ELR (cell line): ENCODE measurements at regions not wholly inside any gene's neighbourhood (a gene's known extent, or its start where the extent isn't known, plus 50 kb on each side); places are given as distances from the start of the nearest gene placed in this dataset.
"Not testable (repeated sequence)": the region's sequence is repeated elsewhere in the genome, so short reads cannot be mapped to it uniquely, and the experiment has no call there.

Experiments used
- DNase-seq: peaks from one replicate; pipeline ENCODE4 v3.0.0-alpha.2; 2015; ENCODE audit warnings: low read depth

- peak; percentile 34 for DNase-seq
Observed at GRCh38 chr2:140178234-140178633, 1398.0 kb upstream of the NXPH2 start.

- no peak for DNase-seq
Observed at GRCh38 chr2:140177086-140177485, 1396.9 kb upstream of the NXPH2 start.

GRCh38 chr2:140173790-140174189 lies 1393.6 kb upstream of the NXPH2 start:
- no peak for DNase-seq

DNA sequence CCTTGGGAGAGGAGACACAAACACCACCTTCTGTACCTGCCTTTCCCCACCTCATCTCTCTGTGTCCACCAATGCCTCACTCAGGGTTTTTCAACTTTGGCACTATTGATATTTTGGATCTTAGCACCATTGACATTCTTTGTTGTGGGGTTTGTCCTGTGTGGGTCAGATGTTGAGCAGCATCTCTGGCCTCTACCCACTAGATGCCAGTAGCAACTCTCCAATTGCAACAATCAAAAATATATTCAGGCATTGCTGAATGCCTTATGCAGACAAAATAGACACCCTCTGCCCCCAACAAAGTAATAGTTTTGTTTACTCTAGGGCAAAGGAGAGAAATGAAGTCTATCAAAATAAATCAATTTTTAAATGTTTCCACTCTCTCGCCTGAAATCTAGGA lies 1384.3 kb upstream of the NXPH2 start:
- no peak for DNase-seq

GRCh38 chr2:140158259-140158658 lies 1378.1 kb upstream of the NXPH2 start:
- DNase-seq, result no peak

DNA sequence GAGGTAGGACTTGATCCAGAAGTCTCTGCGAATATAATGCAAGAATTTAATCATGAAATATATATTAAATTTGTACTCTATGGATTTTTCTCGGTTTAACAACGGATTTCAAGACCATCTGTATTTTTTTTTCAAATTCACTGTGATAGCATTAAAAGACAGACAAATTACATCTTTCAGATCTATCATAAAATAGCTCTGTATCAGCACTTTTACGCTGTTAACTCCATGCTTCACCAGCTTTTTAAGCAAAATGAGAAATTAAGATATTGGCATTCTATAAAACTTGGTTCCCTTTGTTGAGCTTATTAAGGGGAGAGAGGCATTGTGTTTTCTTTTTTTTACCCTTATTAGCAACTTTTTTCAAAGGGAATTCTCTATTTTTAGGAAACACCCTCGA lies 1377.6 kb upstream of the NXPH2 start:
- no peak for DNase-seq

- DNase-seq, result peak; percentile 28
Observed at GRCh38 chr2:140154706-140155105, 1374.5 kb upstream of the NXPH2 start.

DNA sequence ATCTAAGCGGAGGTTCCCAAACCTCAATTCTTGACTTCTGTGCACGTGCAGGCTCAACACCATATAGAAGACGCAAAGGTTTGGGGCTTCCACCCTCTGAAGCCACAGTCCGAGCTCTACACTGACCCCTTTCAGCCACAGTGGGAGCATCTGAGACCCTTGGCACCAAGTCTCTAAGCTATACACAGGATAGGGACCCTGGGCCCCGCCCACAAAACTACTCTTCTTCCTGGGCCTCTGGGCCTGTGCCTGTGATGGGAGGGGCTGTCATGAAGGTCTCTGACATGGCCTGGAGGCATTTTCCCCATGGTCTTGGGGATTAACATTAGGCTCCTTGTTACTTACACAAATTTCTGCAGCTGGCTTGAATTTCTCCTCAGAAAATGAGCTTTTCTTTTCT lies 1374.1 kb upstream of the NXPH2 start:
- no peak for DNase-seq

GRCh38 chr2:140144611-140145010 lies 1364.4 kb upstream of the NXPH2 start:
- no peak for DNase-seq

DNA sequence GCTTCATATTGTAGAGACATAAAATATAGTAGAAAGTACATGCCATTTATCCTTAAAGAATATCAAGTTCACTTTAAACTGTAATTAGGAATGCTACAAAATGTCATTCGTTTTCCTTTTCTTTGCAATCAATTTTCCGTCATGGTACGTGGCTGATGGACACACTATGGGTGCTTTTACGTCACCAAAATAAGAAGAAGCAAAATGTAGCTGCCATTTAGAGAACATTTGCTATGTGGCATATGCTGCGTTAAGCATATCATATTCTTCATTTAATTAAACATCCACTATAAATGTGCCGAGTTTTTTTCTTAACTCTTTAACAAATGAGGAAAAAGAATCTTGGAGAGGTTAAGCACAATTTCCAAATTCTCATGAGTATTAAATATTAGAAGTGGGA lies 1358.5 kb upstream of the NXPH2 start:
- DNase-seq, result no peak

- DNase-seq, result no peak
Observed at GRCh38 chr2:140136861-140137260, 1356.7 kb upstream of the NXPH2 start.

DNA sequence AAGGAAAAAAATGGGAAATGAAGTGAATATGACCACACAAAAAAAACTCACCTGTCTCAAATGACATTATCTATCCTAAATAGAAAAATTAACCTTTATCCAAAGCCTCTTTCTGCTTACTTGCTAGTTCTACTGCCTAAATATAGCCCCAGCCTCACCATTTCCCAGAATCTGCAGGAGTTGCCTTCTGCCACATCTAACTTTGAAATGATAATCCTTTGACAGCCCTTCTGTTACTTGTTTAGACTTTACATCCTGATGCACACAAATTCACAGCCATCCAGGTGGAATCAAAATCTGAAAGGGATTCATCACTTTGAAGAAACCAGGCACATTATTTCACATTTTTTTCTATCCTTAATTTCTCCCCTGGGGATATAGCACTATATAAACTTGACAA lies 1356.2 kb upstream of the NXPH2 start:
- no peak for DNase-seq

DNA sequence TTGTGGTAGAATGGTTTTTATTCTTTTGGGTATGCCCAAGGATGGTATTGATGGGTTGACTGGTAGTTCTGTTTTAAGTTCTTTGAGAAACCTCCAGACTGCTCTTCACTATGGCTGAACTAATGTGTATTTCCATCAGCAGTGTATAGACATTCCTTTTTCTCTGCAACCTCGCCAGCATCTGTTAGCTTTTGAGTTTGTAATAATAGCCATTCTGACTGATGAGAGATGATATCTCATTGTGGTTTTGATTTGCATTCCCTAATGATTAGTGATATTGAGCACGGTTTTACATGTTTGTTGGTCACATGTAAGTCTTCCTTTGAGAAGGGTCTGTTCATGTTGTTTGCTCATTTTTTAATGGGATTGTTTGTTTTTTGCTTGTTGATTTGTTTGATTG lies 1348.7 kb upstream of the NXPH2 start:
- DNase-seq, result peak; percentile 70

- peak; percentile 86 for DNase-seq
Observed at GRCh38 chr2:140122001-140122400, 1341.8 kb upstream of the NXPH2 start.

DNA sequence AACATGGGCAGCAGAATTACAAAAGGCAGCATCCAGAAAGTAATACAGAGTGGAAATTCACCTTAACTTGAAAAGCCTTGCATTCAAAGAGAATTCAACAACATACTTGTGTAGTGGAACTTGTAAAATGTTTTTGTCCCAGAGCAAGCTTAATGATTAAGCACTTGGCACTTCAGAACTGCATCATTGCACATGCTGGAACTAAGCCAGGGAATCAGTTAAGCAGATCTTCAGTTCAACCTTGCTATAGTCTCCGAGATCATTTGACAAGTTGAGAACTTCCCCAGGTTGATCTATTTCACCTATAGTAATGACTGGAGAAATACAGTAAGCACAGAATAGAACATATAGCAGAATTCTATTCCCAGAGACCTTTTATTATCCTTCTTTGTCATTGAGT lies 1337.2 kb upstream of the NXPH2 start:
- peak; percentile 21 for DNase-seq

- no peak for DNase-seq
Observed at GRCh38 chr2:140108706-140109475, 1328.7 kb upstream of the NXPH2 start.

DNA sequence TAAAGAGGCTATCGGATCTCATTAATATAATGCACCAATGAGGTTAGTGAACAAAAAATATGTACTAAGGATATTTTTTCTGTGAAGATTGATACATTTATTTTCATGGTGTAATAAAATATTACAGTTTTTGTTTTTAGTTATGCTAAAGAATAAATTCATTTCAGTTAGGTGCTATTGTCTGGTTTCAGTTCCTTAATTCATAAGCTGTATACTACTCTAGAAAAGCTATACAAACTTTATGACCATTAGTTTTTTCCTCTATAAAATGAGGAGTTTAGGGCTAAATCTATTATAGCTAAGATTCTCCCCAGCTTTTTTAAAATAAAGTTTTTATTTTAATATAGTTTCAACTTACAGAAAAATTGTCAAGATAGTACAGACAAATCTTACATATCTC lies 1311.7 kb upstream of the NXPH2 start:
- DNase-seq, result no peak

DNA sequence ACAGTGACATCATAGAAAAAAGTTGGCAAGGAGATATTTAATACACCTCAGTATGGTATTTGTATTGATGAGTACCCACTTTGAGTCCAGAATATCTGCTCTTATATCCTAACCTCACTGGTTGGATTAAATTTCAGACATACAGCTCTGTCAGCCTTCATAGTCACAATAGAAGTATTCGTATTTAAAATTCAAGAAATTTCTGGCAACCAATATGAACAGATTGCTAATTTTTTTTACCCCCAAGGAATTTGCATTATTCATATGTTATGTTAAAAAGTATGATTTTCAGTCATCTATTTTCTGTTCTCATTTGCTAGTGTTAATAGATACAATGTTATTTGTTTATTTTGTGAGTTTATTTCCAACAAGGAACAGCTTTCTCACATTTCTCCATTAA lies 1306.8 kb upstream of the NXPH2 start:
- DNase-seq, result no peak

- peak; percentile 23 for DNase-seq
Observed at GRCh38 chr2:140085674-140086073, 1305.5 kb upstream of the NXPH2 start.

DNA sequence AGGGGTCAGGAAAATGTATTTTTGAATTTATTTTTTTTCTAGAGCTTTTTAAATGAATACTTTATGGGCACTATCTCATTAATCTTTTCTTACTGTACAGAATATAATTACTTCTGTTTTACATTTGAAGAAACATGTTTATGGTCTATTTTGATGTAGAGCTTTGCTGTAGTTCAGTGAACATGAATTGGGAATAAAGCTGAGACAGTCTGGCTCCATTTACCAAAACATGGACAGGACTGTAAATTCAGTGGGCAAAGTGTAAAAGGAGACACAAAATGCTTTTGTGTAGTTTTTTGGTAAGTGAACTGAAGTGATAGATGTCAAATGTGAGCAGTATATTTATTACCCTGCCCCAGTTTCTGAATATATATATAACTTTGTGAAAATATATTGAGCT lies 1298.8 kb upstream of the NXPH2 start:
- DNase-seq, result no peak

- no peak for DNase-seq
Observed at GRCh38 chr2:140076164-140076563, 1296.0 kb upstream of the NXPH2 start.

DNA sequence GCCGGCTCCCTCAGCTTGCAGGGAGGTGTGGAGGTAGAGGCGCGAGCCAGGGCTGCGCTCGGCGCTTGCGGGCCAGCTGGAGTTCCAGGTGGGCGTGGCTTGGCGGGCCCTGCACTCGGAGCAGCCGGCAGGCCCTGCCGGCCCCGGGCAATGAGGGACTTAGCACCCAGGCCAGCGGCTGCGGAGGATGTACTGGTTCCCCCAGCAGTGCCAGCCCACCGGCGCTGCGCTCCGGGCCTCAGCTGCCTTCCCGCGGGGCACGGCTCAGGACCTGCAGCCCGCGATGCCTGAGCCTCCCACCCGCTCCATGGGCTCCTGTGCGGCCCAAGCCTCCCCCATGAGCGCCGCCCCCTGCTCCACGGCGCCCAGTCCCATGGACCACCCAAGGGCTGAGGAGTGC lies 1293.6 kb upstream of the NXPH2 start:
- not testable (repeated sequence) for DNase-seq

GRCh38 chr2:140067661-140068060 lies 1287.5 kb upstream of the NXPH2 start:
- DNase-seq, result peak; percentile 3

GRCh38 chr2:140064243-140064642 lies 1284.1 kb upstream of the NXPH2 start:
- no peak for DNase-seq
